K562 (cell line): ENCODE measurements at regions not wholly inside any gene's neighbourhood (a gene's known extent, or its start where the extent isn't known, plus 50 kb on each side); places are given as distances from the start of the nearest gene placed in this dataset.
A peak's percentile ranks its signal among the peaks of the same experiment; 100 is the strongest.

Experiments
- BMI1 ChIP-seq: fragments of 150-350 bp; IDR thresholded peaks from 2 replicates; pipeline ENCODE4 v1.6.1; 2014; ENCODE audit warnings: low read length
- CBFA2T2 ChIP-seq: fragments of 450-650 bp; conservative IDR thresholded peaks from 2 replicates; pipeline ENCODE4 v1.6.1; 2017; ENCODE audit warnings: mild to moderate bottlenecking
- CHD2 ChIP-seq: IDR thresholded peaks from 2 replicates; pipeline ENCODE4 v1.6.1; 2011; ENCODE audit warnings: low read depth, low read length
- FOXP4 ChIP-seq: sonication (generic); formaldehyde crosslinking; IDR thresholded peaks from 2 replicates; pipeline ENCODE4 v1.8.0; 2022; ENCODE audit warnings: mild to moderate bottlenecking, missing genetic modification reagents, borderline replicate concordance
- NCOA2 ChIP-seq, 2 experiments: fragments of 450-650 bp; IDR thresholded peaks; 2 replicates each; pipeline ENCODE4 v1.6.1; 2018; ENCODE audit warnings: mild to moderate bottlenecking in 2 of 2, moderate library complexity in 1 of 2; ENCODE audit not compliant: partially characterized antibody in 2 of 2
- NR2C2 ChIP-seq, 2 experiments: fragments of 200-800 bp in 1 of 2; sonication (Bioruptor generic) in 1 of 2; sonication (generic) in 1 of 2; formaldehyde crosslinking in 1 of 2; IDR thresholded peaks; 2 replicates each; pipeline versions ENCODE4 v1.6.1 to v1.8.0; 2016 to 2022; ENCODE audit warnings: mild to moderate bottlenecking in 1 of 2, missing compliant biosample characterization in 1 of 2, missing genetic modification characterization in 1 of 2, missing genetic modification reagents in 1 of 2
- PHF20 ChIP-seq: fragments of 450-650 bp; IDR thresholded peaks from 2 replicates; pipeline ENCODE4 v1.6.1; 2018; ENCODE audit not compliant: partially characterized antibody
- RBM14 ChIP-seq: fragments of 200-400 bp; formaldehyde crosslinking; IDR thresholded peaks from 2 replicates; pipeline ENCODE4 v1.6.1; 2018; ENCODE audit warnings: low read depth, mild to moderate bottlenecking, low read length, moderate library complexity, borderline replicate concordance; ENCODE audit not compliant: insufficient read depth
- SMARCE1 ChIP-seq: fragments of 450-650 bp; IDR thresholded peaks from 2 replicates; pipeline ENCODE4 v1.7.1; 2016; ENCODE audit warnings: mild to moderate bottlenecking
- USF2 ChIP-seq: sonication (generic); formaldehyde crosslinking; IDR thresholded peaks from 2 replicates; pipeline ENCODE4 v1.5.0; 2020; ENCODE audit warnings: missing genetic modification reagents
- ZBTB2 ChIP-seq: fragments of 450-650 bp; IDR thresholded peaks from 2 replicates; pipeline ENCODE4 v1.6.1; 2016; ENCODE audit warnings: antibody characterized with exemption
- ZNF41 ChIP-seq: fragments of 250-450 bp; sonication (Bioruptor Pico); conservative IDR thresholded peaks from 2 replicates; pipeline ENCODE4 v1.4.0; 2020; ENCODE audit warnings: mild to moderate bottlenecking
- ZNF589 ChIP-seq: fragments of 200-800 bp; sonication (Bioruptor generic); IDR thresholded peaks from 2 replicates; pipeline ENCODE4 v1.6.1; 2016; ENCODE audit warnings: low read depth, missing genetic modification characterization, missing compliant biosample characterization

GRCh38 chr3:152109038-152109437 lies 159.7 kb upstream of the MBNL1 start (continued):
- TF ChIP-seq SMARCE1: peak; percentile 90
- no peak for TF ChIP-seq CHD2
- TF ChIP-seq FOXP4 (CRISPR knock-in tag): no peak
- TF ChIP-seq USF2 (CRISPR knock-in tag): no peak
- TF ChIP-seq BMI1: no peak
- no peak for TF ChIP-seq NCOA2 (IDR thresholded peaks at IDR 0.05; ENCODE audit: partially characterized antibody in 2 of 2)
- no peak for TF ChIP-seq RBM14
- no peak for TF ChIP-seq NR2C2 (CRISPR knock-in tag; IDR thresholded peaks at IDR 0.05)
- TF ChIP-seq NR2C2 (tag; IDR thresholded peaks at IDR 0.05): peak; percentile 75
- peak; percentile 67 for TF ChIP-seq CBFA2T2
- no peak for TF ChIP-seq ZNF589 (CRISPR knock-in tag)
- no peak for TF ChIP-seq PHF20
- no peak for TF ChIP-seq ZNF41 (CRISPR knock-in tag)
- no peak for TF ChIP-seq ZBTB2
